A549 (cell line): ENCODE measurements at regions not wholly inside any gene's neighbourhood (a gene's known extent, or its start where the extent isn't known, plus 50 kb on each side); places are given as distances from the start of the nearest gene placed in this dataset.
A peak's percentile ranks its signal among the peaks of the same experiment; 100 is the strongest.

Experiments
- ATAC-seq, 2 experiments: fragments of 200-7000 bp in 1 of 2; fragments of >200 bp in 1 of 2; cut with Nextera tagmentation in 1 of 2; cut with Tn5 transposase in 1 of 2; 3 replicates each; pipeline versions ENCODE4 v1.8.0 to v1.9.1; 2018 to 2020; ENCODE audit warnings: mild to moderate bottlenecking in 1 of 2, moderate library complexity in 1 of 2
- CTCF ChIA-PET: fragments of 300-600 bp; sonication (Branson Sonifier 250); formaldehyde crosslinking; extraction: SDS; loops from one replicate; lab custom pipeline; 2021; ENCODE audit warnings: antibody characterized with exemption, inconsistent platforms; lab: Yijun Ruan, JAX
- POLR2A ChIA-PET: fragments of 350-600 bp; formaldehyde crosslinking; extraction: SDS; loops from one replicate; lab custom pipeline; 2021; ENCODE audit warnings: antibody characterized with exemption, inconsistent platforms; lab: Yijun Ruan, JAX
- DNase-seq, 2 experiments: peaks; one replicate each; pipeline versions ENCODE4 v3.0.0 to v3.0.0-alpha.2; 2011 to 2016; ENCODE audit warnings: low read depth in 1 of 2, low spot score in 1 of 2
- FAIRE-seq: peaks from 2 replicates; lab custom pipeline; 2011; peaks lifted over from hg19 to GRCh38; lab: Jason Lieb, UNC
- H3K27ac ChIP-seq, 2 experiments: fragments of >200 bp; sonication (Bioruptor Twin); formaldehyde crosslinking; 3 replicates each; pipeline ENCODE4 v1.5.1; 2016 to 2017
- H3K4me1 ChIP-seq: fragments of >200 bp; sonication (Bioruptor Twin); formaldehyde crosslinking; 3 replicates; pipeline ENCODE4 v1.6.1; 2016
- H3K4me2 ChIP-seq: fragments of >200 bp; sonication (Bioruptor Twin); formaldehyde crosslinking; 3 replicates; pipeline ENCODE4 v1.6.1; 2016
- H3K4me3 ChIP-seq: fragments of >200 bp; sonication (Bioruptor Twin); formaldehyde crosslinking; 3 replicates; pipeline ENCODE4 v1.5.1; 2016
- H3K9me3 ChIP-seq: fragments of >200 bp; sonication (Bioruptor Twin); formaldehyde crosslinking; 3 replicates; pipeline ENCODE4 v1.6.1; 2016
- BHLHE40 ChIP-seq: IDR thresholded peaks from 2 replicates; pipeline ENCODE4 v1.6.1; 2012; ENCODE audit warnings: low read depth, low read length, inconsistent platforms
- CBX2 ChIP-seq: fragments of 200-600 bp; sonication (generic); IDR thresholded peaks from 2 replicates; pipeline ENCODE4 v1.6.1; 2016; ENCODE audit warnings: low read depth, mild to moderate bottlenecking, borderline replicate concordance
- CBX8 ChIP-seq: fragments of 200-600 bp; sonication (generic); IDR thresholded peaks from 2 replicates; pipeline ENCODE4 v1.6.1; 2016
- FOXS1 ChIP-seq: fragments of 250-450 bp; sonication (Bioruptor Pico); IDR thresholded peaks from 2 replicates; pipeline ENCODE4 v1.5.0; 2020; ENCODE audit warnings: mild to moderate bottlenecking, moderate library complexity
- HDAC2 ChIP-seq: fragments of 200-600 bp; sonication (generic); IDR thresholded peaks from 2 replicates; pipeline ENCODE4 v1.6.1; 2016
- HOXB5 ChIP-seq: fragments of 250-450 bp; sonication (Bioruptor Pico); IDR thresholded peaks from 2 replicates; pipeline ENCODE4 v1.5.0; 2020; ENCODE audit warnings: mild to moderate bottlenecking, moderate library complexity
- KDM5A ChIP-seq: fragments of 200-600 bp; sonication (generic); IDR thresholded peaks from 2 replicates; pipeline ENCODE4 v1.6.1; 2016; ENCODE audit warnings: antibody characterized with exemption, mild to moderate bottlenecking
- MAFK ChIP-seq: fragments of 450-650 bp; IDR thresholded peaks from 2 replicates; pipeline ENCODE4 v1.6.1; 2014; ENCODE audit not compliant: partially characterized antibody
- MAX ChIP-seq: IDR thresholded peaks from 2 replicates; pipeline ENCODE4 v1.6.1; 2012
- MYC ChIP-seq: IDR thresholded peaks from 2 replicates; pipeline ENCODE4 v1.6.1; 2012; ENCODE audit warnings: mild to moderate bottlenecking, inconsistent platforms, low read length, improper control_type of control experiment, borderline replicate concordance
- NFE2L2 ChIP-seq: fragments of 150-350 bp; conservative IDR thresholded peaks from 2 replicates; pipeline ENCODE4 v1.6.1; 2014; ENCODE audit warnings: low read length
- NPAS2 ChIP-seq: fragments of 250-450 bp; sonication (Bioruptor Pico); IDR thresholded peaks from 2 replicates; pipeline ENCODE4 v1.8.0; 2022; ENCODE audit warnings: mild to moderate bottlenecking, moderate library complexity, borderline replicate concordance
- PBX3 ChIP-seq: IDR thresholded peaks from 2 replicates; pipeline ENCODE4 v1.6.1; 2012
- POLR2AphosphoS2 ChIP-seq: conservative IDR thresholded peaks from 2 replicates; pipeline ENCODE4 v1.6.1; 2012; ENCODE audit warnings: low read length, improper control_type of control experiment, inconsistent platforms
- RAD21 ChIP-seq, 2 experiments: fragments of >200 bp in 1 of 2; sonication (Bioruptor Twin) in 1 of 2; formaldehyde crosslinking in 1 of 2; IDR thresholded peaks in 1 of 2; conservative IDR thresholded peaks in 1 of 2; 2 replicates in 1 of 2; 3 replicates in 1 of 2; pipeline ENCODE4 v1.6.1; 2012 to 2018; ENCODE audit warnings: inconsistent platforms in 1 of 2
- RARB ChIP-seq: fragments of 250-450 bp; sonication (Bioruptor Pico); IDR thresholded peaks from 2 replicates; pipeline ENCODE4 v1.8.0; 2021; ENCODE audit warnings: mild to moderate bottlenecking, moderate library complexity
- RNF2 ChIP-seq: fragments of 200-600 bp; sonication (generic); IDR thresholded peaks from 2 replicates; pipeline ENCODE4 v1.6.1; 2016; ENCODE audit warnings: low read depth, mild to moderate bottlenecking, antibody characterized with exemption, moderate library complexity, borderline replicate concordance
- SREBF2 ChIP-seq: fragments of 450-650 bp; IDR thresholded peaks from 2 replicates; pipeline ENCODE4 v1.6.1; 2014; ENCODE audit warnings: mild to moderate bottlenecking, moderate library complexity
- USF2 ChIP-seq: fragments of 450-650 bp; IDR thresholded peaks from 2 replicates; pipeline ENCODE4 v1.6.1; 2014; ENCODE audit warnings: antibody characterized with exemption
- ZC3H11A ChIP-seq: fragments of 450-650 bp; IDR thresholded peaks from 2 replicates; pipeline ENCODE4 v1.6.1; 2014; ENCODE audit warnings: antibody characterized with exemption, mild to moderate bottlenecking
- ZFP36 ChIP-seq: fragments of 450-650 bp; IDR thresholded peaks from 2 replicates; pipeline ENCODE4 v1.6.1; 2014; ENCODE audit warnings: borderline replicate concordance; ENCODE audit not compliant: partially characterized antibody
- ZNF302 ChIP-seq: fragments of 250-450 bp; sonication (Bioruptor Pico); IDR thresholded peaks from 2 replicates; pipeline ENCODE4 v1.9.0; 2021; ENCODE audit warnings: inconsistent platforms, mild to moderate bottlenecking, moderate library complexity
- WGBS: methylation state at CpG from one replicate; pipeline ENCODE4 v1.1.6; 2017; ENCODE audit errors: missing lambda C conversion rate; 5-methylcytosine and 5-hydroxymethylcytosine counted together

- Histone ChIP-seq H3K4me2 (no peak overlapping the region), H3K4me3 (no peak overlapping the region), H3K27ac (no peak overlapping the region), H3K9me3 (no peaks in the 10 kb centered on the region), H3K4me1 (no peaks in the 10 kb centered on the region)
- FAIRE-seq (no peak), ATAC-seq (no peak), DNase-seq (no peak)
- POLR2A ChIA-PET = no interaction called here
- CTCF ChIA-PET = no interaction called here
- TF ChIP-seq POLR2AphosphoS2 (no peak), RNF2 (no peak), ZFP36 (no peak), FOXS1 (CRISPR knock-in tag) (no peak), MYC (no peak), NFE2L2 (no peak), CBX2 (no peak), MAX (no peak), SREBF2 (no peak), PBX3 (no peak)
These were observed 2265.8 kb upstream of the TENM3 start for GRCh38 chr4:179977378-179977777.

GRCh38 chr4:179981161-179981560, 2262.0 kb upstream of the TENM3 start:
- Histone ChIP-seq H3K9me3 (no peaks in the 10 kb centered on the region), H3K27ac (no peak overlapping the region), H3K4me2 (no peak overlapping the region), H3K4me1 (no peaks in the 10 kb centered on the region), H3K4me3 (no peak overlapping the region)
- DNase-seq (no peak), FAIRE-seq (no peak), ATAC-seq (no peak)
- CTCF ChIA-PET = no interaction called here
- POLR2A ChIA-PET = no interaction called here
- TF ChIP-seq HDAC2 (no peak), MAFK (peak; percentile 59), USF2 (no peak), HOXB5 (CRISPR knock-in tag) (no peak), CBX8 (no peak), PBX3 (no peak), KDM5A (no peak)

GRCh38 chr4:179989975-179990374, 2253.2 kb upstream of the TENM3 start:
- ATAC-seq = no peak
- ChIA-PET CTCF (no interaction called here), POLR2A (no interaction called here)
- no peak overlapping the region for H3K4me2 ChIP-seq
- TF ChIP-seq ZNF302 = no peak
- no peak for DNase-seq
- no peak for FAIRE-seq
- WGBS = 19% methylated on average over 4 of the region's 4 CpGs
- H3K9me3 ChIP-seq = no peaks in the 10 kb centered on the region
- H3K4me3 ChIP-seq = no peak overlapping the region
- H3K27ac ChIP-seq = no peak overlapping the region
- no peaks in the 10 kb centered on the region for H3K4me1 ChIP-seq

GRCh38 chr4:180009316-180009715, 2233.9 kb upstream of the TENM3 start:
- Histone ChIP-seq H3K4me3 (no peak overlapping the region), H3K4me2 (no peak overlapping the region), H3K4me1 (no peaks in the 10 kb centered on the region), H3K27ac (no peak overlapping the region), H3K9me3 (no peaks in the 10 kb centered on the region)
- no peak for ATAC-seq
- TF ChIP-seq NPAS2 (CRISPR knock-in tag) = no peak
- no peak for TF ChIP-seq BHLHE40
- no peak for TF ChIP-seq RAD21 (conservative IDR thresholded peaks at IDR 0.05 in 1 of 2, IDR thresholded peaks at IDR 0.05 in 1 of 2)
- TF ChIP-seq ZC3H11A = no peak
- TF ChIP-seq RARB (CRISPR knock-in tag) = no peak
- TF ChIP-seq KDM5A = no peak
- no peak for DNase-seq
- ChIA-PET POLR2A (no interaction called here), CTCF (interaction anchor here (0.6 kb wide), 1 partner anchor 1459 kb away, joined by 4 read pairs; no protein-coding TSS in a partner anchor)
- 3% methylated on average over 2 of the region's 2 CpGs for WGBS
- FAIRE-seq = no peak
